Neural cell (in vitro differentiated cells): ENCODE measurements at regions not wholly inside any gene's neighbourhood (a gene's known extent, or its start where the extent isn't known, plus 50 kb on each side); places are given as distances from the start of the nearest gene placed in this dataset.

Source experiments
- H2AFZ ChIP-seq: fragments of 200-600, 300-800 bp; sonication (generic), shearing (Covaris generic); 2 replicates; pipeline ENCODE4 v1.6.0; 2014; ENCODE audit warnings: low read depth, mild to moderate bottlenecking, antibody characterized with exemption, low read length, moderate library complexity
- H3F3A ChIP-seq: fragments of 200-600 bp; shearing (Covaris generic); 2 replicates; pipeline ENCODE4 v1.6.1; 2016; ENCODE audit warnings: mild to moderate bottlenecking, moderate library complexity, mixed read lengths, antibody characterized with exemption, low read length; ENCODE audit not compliant: insufficient read depth, poor library complexity, severe bottlenecking
- H3K27ac ChIP-seq: fragments of 200-600, 300-800 bp; sonication (generic), shearing (Covaris generic); 2 replicates; pipeline ENCODE4 v1.5.1; 2014; ENCODE audit warnings: mild to moderate bottlenecking, low read length, moderate library complexity
- H3K27me3 ChIP-seq: fragments of 300-800, 200-600 bp; sonication (generic), shearing (Covaris generic); 2 replicates; pipeline ENCODE4 v1.6.0; 2014; ENCODE audit warnings: mild to moderate bottlenecking, low read depth, low read length, moderate library complexity; ENCODE audit not compliant: insufficient read depth
- H3K36me3 ChIP-seq: fragments of 300-800, 200-600 bp; sonication (generic), shearing (Covaris generic); 2 replicates; pipeline ENCODE4 v1.5.1; 2014; ENCODE audit warnings: mild to moderate bottlenecking, antibody characterized with exemption, low read length, moderate library complexity; ENCODE audit not compliant: insufficient read depth
- H3K4me2 ChIP-seq: fragments of 300-800, 200-600 bp; sonication (generic), shearing (Covaris generic); 2 replicates; pipeline ENCODE4 v1.6.0; 2014; ENCODE audit warnings: mild to moderate bottlenecking, low read length
- H3K4me3 ChIP-seq: fragments of 300-800, 200-600 bp; sonication (generic), shearing (Covaris generic); 2 replicates; pipeline ENCODE4 v1.5.1; 2014; ENCODE audit warnings: mild to moderate bottlenecking, low read length, moderate library complexity
- H3K79me2 ChIP-seq: fragments of 200-600 bp; shearing (Covaris generic); replicated peaks from 2 replicates; pipeline ENCODE4 v1.6.0; 2014; ENCODE audit warnings: mild to moderate bottlenecking, low read length, moderate library complexity; ENCODE audit not compliant: insufficient read depth
- H3K9ac ChIP-seq: fragments of 300-800, 200-600 bp; sonication (generic), shearing (Covaris generic); 2 replicates; pipeline ENCODE4 v1.6.1; 2016; ENCODE audit warnings: mild to moderate bottlenecking, low read length, mixed read lengths
- H3K9me2 ChIP-seq: fragments of 200-600 bp; shearing (Covaris generic); 2 replicates; pipeline ENCODE4 v1.6.1; 2016; ENCODE audit warnings: mild to moderate bottlenecking, low read length, mixed read lengths; ENCODE audit not compliant: insufficient read depth
- H3K9me3 ChIP-seq: fragments of 200-600, 300-800 bp; sonication (generic), shearing (Covaris generic); 2 replicates; pipeline ENCODE4 v1.6.1; 2016; ENCODE audit warnings: mild to moderate bottlenecking, mixed run types, low read length, moderate library complexity, mixed read lengths
- H4K20me1 ChIP-seq: fragments of 200-600 bp; shearing (Covaris generic); 2 replicates; pipeline ENCODE4 v1.6.1; 2016; ENCODE audit warnings: mild to moderate bottlenecking, mixed run types; ENCODE audit not compliant: insufficient read depth
- CTCF ChIP-seq: fragments of 450-650 bp; IDR thresholded peaks from 2 replicates; pipeline ENCODE4 v1.5.1; 2014; ENCODE audit warnings: antibody characterized with exemption, mild to moderate bottlenecking, moderate library complexity; ENCODE audit not compliant: poor library complexity, severe bottlenecking
- EP300 ChIP-seq: fragments of 450-650 bp; conservative IDR thresholded peaks from 2 replicates; pipeline ENCODE4 v1.6.1; 2014; ENCODE audit warnings: antibody characterized with exemption, mild to moderate bottlenecking, moderate library complexity; ENCODE audit not compliant: poor library complexity, severe bottlenecking
- MXI1 ChIP-seq: fragments of 450-650 bp; conservative IDR thresholded peaks from 2 replicates; pipeline ENCODE4 v1.6.1; 2014; ENCODE audit warnings: antibody characterized with exemption, mild to moderate bottlenecking; ENCODE audit not compliant: poor library complexity, severe bottlenecking
- POLR2AphosphoS5 ChIP-seq: IDR thresholded peaks from 2 replicates; pipeline ENCODE4 v1.6.1; 2012
- RAD21 ChIP-seq: fragments of 450-650 bp; conservative IDR thresholded peaks from 2 replicates; pipeline ENCODE4 v1.6.1; 2014; ENCODE audit warnings: antibody characterized with exemption, mild to moderate bottlenecking, moderate library complexity
- REST ChIP-seq: IDR thresholded peaks from 2 replicates; pipeline ENCODE4 v1.6.1; 2012; ENCODE audit warnings: borderline replicate concordance
- SMC3 ChIP-seq: fragments of 450-650 bp; conservative IDR thresholded peaks from 2 replicates; pipeline ENCODE4 v1.6.1; 2014; ENCODE audit warnings: antibody characterized with exemption, mild to moderate bottlenecking, moderate library complexity; ENCODE audit not compliant: poor library complexity

- no peak overlapping the region for H3K4me3 ChIP-seq
- H3K36me3 ChIP-seq, result no peaks in the 10 kb centered on the region
- no peaks in the 10 kb centered on the region for H3F3A ChIP-seq
- no peaks in the 10 kb centered on the region for H4K20me1 ChIP-seq
- H3K9me2 ChIP-seq, result no peaks in the 10 kb centered on the region
- H3K27ac ChIP-seq, result no peak overlapping the region
- H3K9ac ChIP-seq, result no peak overlapping the region
- H3K4me2 ChIP-seq, result no peak overlapping the region
- TF ChIP-seq SMC3 (no peak), POLR2AphosphoS5 (no peak), EP300 (no peak), REST (no peak), MXI1 (no peak), RAD21 (no peak), CTCF (no peak)
- H3K79me2 ChIP-seq, result no peaks in the 10 kb centered on the region
- no peak overlapping the region for H2AFZ ChIP-seq
- H3K27me3 ChIP-seq, result no peaks in the 10 kb centered on the region
- no peaks in the 10 kb centered on the region for H3K9me3 ChIP-seq
Observed at GRCh38 chr2:172279813-172280212, 147.6 kb upstream of the ITGA6 start.

- Histone ChIP-seq H3K9me2 (no peaks in the 10 kb centered on the region), H3K4me3 (no peak overlapping the region), H3F3A (no peaks in the 10 kb centered on the region), H3K36me3 (no peaks in the 10 kb centered on the region), H3K4me2 (no peak overlapping the region), H3K27me3 (no peaks in the 10 kb centered on the region), H3K9me3 (no peaks in the 10 kb centered on the region), H3K79me2 (no peaks in the 10 kb centered on the region), H2AFZ (no peak overlapping the region), H3K9ac (no peak overlapping the region), H3K27ac (no peak overlapping the region), H4K20me1 (no peaks in the 10 kb centered on the region)
- no peak for TF ChIP-seq SMC3
Observed at GRCh38 chr2:172280571-172281361, 146.6 kb upstream of the ITGA6 start.
